Endothelial cell of umbilical vein (primary cell): ENCODE measurements at regions not wholly inside any gene's neighbourhood (a gene's known extent, or its start where the extent isn't known, plus 50 kb on each side); places are given as distances from the start of the nearest gene placed in this dataset.

ENCODE experiments used
- CTCF ChIP-seq, 2 donors: IDR thresholded peaks; 1 replicate in 1 of 2; 2 replicates in 1 of 2; pipeline ENCODE4 v1.5.1; 2011; ENCODE audit warnings: low read length in 2 of 2, mild to moderate bottlenecking in 2 of 2, moderate library complexity in 2 of 2, control low read depth in 1 of 2, inconsistent platforms in 1 of 2, low read depth in 1 of 2; ENCODE audit not compliant: insufficient read depth in 1 of 2; ENCODE audit errors: extremely low read depth in 1 of 2
- EZH2 ChIP-seq: IDR thresholded peaks from 2 replicates; pipeline ENCODE4 v1.6.1; 2012; ENCODE audit warnings: borderline replicate concordance, low read depth, mild to moderate bottlenecking, moderate library complexity, low read length, inconsistent platforms; ENCODE audit not compliant: severe bottlenecking
- JUN ChIP-seq: IDR thresholded peaks from 2 replicates; pipeline ENCODE4 v1.6.1; 2011; ENCODE audit warnings: borderline replicate concordance, low read depth; ENCODE audit not compliant: insufficient read length, insufficient read depth
- MAX ChIP-seq: IDR thresholded peaks from 2 replicates; pipeline ENCODE4 v1.6.1; 2011; ENCODE audit not compliant: insufficient read depth, insufficient read length
- POLR2A ChIP-seq: IDR thresholded peaks from 2 replicates; pipeline ENCODE4 v1.6.1; 2012; ENCODE audit warnings: low read depth, mild to moderate bottlenecking, control low read depth, low read length
- POLR2AphosphoS5 ChIP-seq: IDR thresholded peaks from 2 replicates; pipeline ENCODE4 v1.6.1; 2012; ENCODE audit warnings: low read depth, mild to moderate bottlenecking, control low read depth, low read length, moderate library complexity; ENCODE audit not compliant: insufficient read depth

- no peak for TF ChIP-seq CTCF (IDR thresholded peaks at IDR 0.05; ENCODE audit: extremely low read depth in 1 of 2, insufficient read depth in 1 of 2, low read depth in 1 of 2, low read length in 2 of 2)
- no peak for TF ChIP-seq POLR2AphosphoS5
- TF ChIP-seq POLR2A: no peak
- TF ChIP-seq JUN: no peak
- no peak for TF ChIP-seq EZH2
- TF ChIP-seq MAX: no peak
These were observed 236.9 kb upstream of the DDHD1 start for GRCh38 chr14:53390008-53390407.
